IMR-90 (cell line): ENCODE measurements at regions not wholly inside any gene's neighbourhood (a gene's known extent, or its start where the extent isn't known, plus 50 kb on each side); places are given as distances from the start of the nearest gene placed in this dataset.

ENCODE experiments used
- ATAC-seq: fragments of 200-7000 bp; cut with Tn5 transposase; 2 replicates; pipeline ENCODE4 v1.9.1; 2020; ENCODE audit warnings: low read depth, mild to moderate bottlenecking, moderate library complexity
- BruUV-seq: library from RNA; stranded (reverse); fragments of 400-500 nt; replicated peaks from 2 replicates; lab custom pipeline; 2021; lab: Mats Ljungman, UMichigan
- CTCF ChIA-PET: fragments of 300-600 bp; formaldehyde crosslinking; extraction: SDS; loops from one replicate; lab custom pipeline; 2021; ENCODE audit warnings: antibody characterized with exemption; lab: Yijun Ruan, JAX
- POLR2A ChIA-PET: fragments of 300-600 bp; sonication (Branson Sonifier 250); formaldehyde crosslinking; loops from one replicate; lab custom pipeline; 2022; ENCODE audit warnings: antibody characterized with exemption; ENCODE audit not compliant: unreplicated experiment; lab: Charles Lee
- DNase-seq: peaks from one replicate; pipeline ENCODE4 v3.0.0; 2013
- H2AFZ ChIP-seq: replicated peaks from 2 replicates; pipeline ENCODE3; 2013; ENCODE audit warnings: low read length, mild to moderate bottlenecking; ENCODE audit not compliant: poor library complexity
- H2AK5ac ChIP-seq: 2 replicates; pipeline ENCODE4 v1.6.1; 2013; ENCODE audit warnings: low read depth, low read length, inconsistent platforms
- H2AK9ac ChIP-seq: replicated peaks from 2 replicates; pipeline ENCODE3; 2013; ENCODE audit warnings: mild to moderate bottlenecking, low read depth, low read length, moderate library complexity; ENCODE audit not compliant: poor library complexity
- H2BK120ac ChIP-seq: 2 replicates; pipeline ENCODE4 v1.6.1; 2013; ENCODE audit warnings: low read depth, low read length, inconsistent platforms
- H2BK15ac ChIP-seq: 3 replicates; pipeline ENCODE4 v1.6.1; 2013; ENCODE audit warnings: low read depth, low read length, inconsistent platforms
- H2BK20ac ChIP-seq: 2 replicates; pipeline ENCODE4 v1.6.1; 2013; ENCODE audit warnings: low read depth, mild to moderate bottlenecking, inconsistent platforms, low read length, moderate library complexity
- H2BK5ac ChIP-seq: 2 replicates; pipeline ENCODE4 v1.6.1; 2013; ENCODE audit warnings: mild to moderate bottlenecking, low read depth, low read length, inconsistent platforms; ENCODE audit not compliant: poor library complexity, severe bottlenecking
- H3K14ac ChIP-seq: replicated peaks from 2 replicates; pipeline ENCODE4 v1.6.1; 2013; ENCODE audit warnings: low read depth, low read length, inconsistent platforms
- H3K18ac ChIP-seq: 2 replicates; pipeline ENCODE4 v1.6.1; 2013; ENCODE audit warnings: low read depth, low read length, control low read depth
- H3K23ac ChIP-seq: 2 replicates; pipeline ENCODE4 v1.6.1; 2013; ENCODE audit warnings: low read depth, low read length, inconsistent platforms
- H3K27ac ChIP-seq: 2 replicates; pipeline ENCODE4 v1.5.1; 2013; ENCODE audit warnings: mild to moderate bottlenecking, control low read depth, low read length; ENCODE audit not compliant: insufficient read depth
- H3K27me3 ChIP-seq: 2 replicates; pipeline ENCODE4 v1.6.1; 2013; ENCODE audit warnings: low read length; ENCODE audit not compliant: control insufficient read depth, insufficient read depth
- H3K36me3 ChIP-seq: 2 replicates; pipeline ENCODE4 v1.6.1; 2013; ENCODE audit warnings: low read length, mixed read lengths; ENCODE audit not compliant: control insufficient read depth, insufficient read depth
- H3K4ac ChIP-seq: 2 replicates; pipeline ENCODE4 v1.6.1; 2013; ENCODE audit warnings: low read depth, low read length, inconsistent platforms
- H3K4me1 ChIP-seq: 2 replicates; pipeline ENCODE4 v1.6.1; 2013; ENCODE audit warnings: low read length, mixed read lengths; ENCODE audit not compliant: control insufficient read depth, insufficient read depth
- H3K4me2 ChIP-seq: 2 replicates; pipeline ENCODE4 v1.6.1; 2013; ENCODE audit warnings: low read depth, mild to moderate bottlenecking, control low read depth, low read length, moderate library complexity
- H3K4me3 ChIP-seq: 2 replicates; pipeline ENCODE4 v1.5.1; 2013; ENCODE audit warnings: low read depth, mild to moderate bottlenecking, control low read depth, low read length, moderate library complexity; ENCODE audit not compliant: insufficient read depth
- H3K56ac ChIP-seq: 2 replicates; pipeline ENCODE4 v1.6.1; 2013; ENCODE audit warnings: low read length, inconsistent platforms; ENCODE audit not compliant: insufficient read depth; ENCODE audit errors: extremely low read depth
- H3K79me1 ChIP-seq, 2 experiments: 2 replicates each; pipeline ENCODE4 v1.6.1; 2013; ENCODE audit warnings: low read length in 2 of 2, inconsistent platforms in 1 of 2, low read depth in 1 of 2
- H3K9ac ChIP-seq: 2 replicates; pipeline ENCODE4 v1.6.1; 2013; ENCODE audit warnings: low read depth, low read length, control low read depth
- H3K9me1 ChIP-seq: 2 replicates; pipeline ENCODE4 v1.6.1; 2013; ENCODE audit warnings: low read length, inconsistent platforms; ENCODE audit not compliant: insufficient read depth
- H3K9me3 ChIP-seq: 2 replicates; pipeline ENCODE4 v1.6.1; 2013; ENCODE audit warnings: low read length; ENCODE audit not compliant: control insufficient read depth, insufficient read depth
- H4K20me1 ChIP-seq: 2 replicates; pipeline ENCODE4 v1.6.1; 2013; ENCODE audit warnings: low read length, inconsistent platforms; ENCODE audit not compliant: insufficient read depth
- H4K5ac ChIP-seq: 2 replicates; pipeline ENCODE4 v1.6.1; 2013; ENCODE audit warnings: mild to moderate bottlenecking, low read depth, low read length, control low read depth
- H4K8ac ChIP-seq, 2 experiments: 2 replicates each; pipeline ENCODE4 v1.6.1; 2013; ENCODE audit warnings: low read depth in 2 of 2, low read length in 2 of 2, control low read depth in 1 of 2, inconsistent platforms in 1 of 2
- H4K91ac ChIP-seq: 2 replicates; pipeline ENCODE4 v1.6.1; 2013; ENCODE audit warnings: low read depth, low read length, inconsistent platforms; ENCODE audit not compliant: insufficient read depth
- FOS ChIP-seq: fragments of 150-350 bp; IDR thresholded peaks from 2 replicates; pipeline ENCODE4 v1.6.1; 2016; ENCODE audit warnings: low read depth, low read length
- RAD21 ChIP-seq: IDR thresholded peaks from 2 replicates; pipeline ENCODE4 v1.6.1; 2012; ENCODE audit warnings: low read length, improper control_type of control experiment
- RFX5 ChIP-seq: IDR thresholded peaks from 2 replicates; pipeline ENCODE4 v1.8.0; 2012; ENCODE audit warnings: low read depth, mild to moderate bottlenecking, low read length, moderate library complexity
- whole genome bisulfite sequencing, 2 experiments: methylation state at CpG; one replicate each; pipeline versions ENCODE4 v1.1.5 to v1.1.7; 2013; ENCODE audit warnings: missing lambda C conversion rate in 2 of 2; ENCODE audit not compliant: insufficient read length in 1 of 2; ENCODE audit errors: extremely low coverage in 2 of 2; 5-methylcytosine and 5-hydroxymethylcytosine counted together
- dilution Hi-C: fragments of 300-500 bp; cut with HindIII; formaldehyde crosslinking; loops from one replicate; pipeline ENCODE4 v1.14.3; 2018; ENCODE audit warnings: low sequenced_read_pairs; ENCODE audit not compliant: unreplicated experiment
- in situ Hi-C: fragments of 300-500 bp; cut with MboI; formaldehyde crosslinking; loops from 3 replicates; pipeline ENCODE4 v1.14.3; 2019; ENCODE audit warnings: low sequenced_read_pairs, inconsistent platforms, mixed read lengths
- intact Hi-C: fragments of 100-400 bp; cut with micrococcal nuclease; formaldehyde crosslinking; loops from 2 replicates; pipeline ENCODE4 v1.10.0; 2022
- TF ChIP-seq, protein P1 (sequence below): fragments of 150-350 bp; IDR thresholded peaks from 2 replicates; pipeline ENCODE4 v1.6.1; 2017; ENCODE audit warnings: mild to moderate bottlenecking, antibody characterized with exemption, low read length, low read depth

DNA sequence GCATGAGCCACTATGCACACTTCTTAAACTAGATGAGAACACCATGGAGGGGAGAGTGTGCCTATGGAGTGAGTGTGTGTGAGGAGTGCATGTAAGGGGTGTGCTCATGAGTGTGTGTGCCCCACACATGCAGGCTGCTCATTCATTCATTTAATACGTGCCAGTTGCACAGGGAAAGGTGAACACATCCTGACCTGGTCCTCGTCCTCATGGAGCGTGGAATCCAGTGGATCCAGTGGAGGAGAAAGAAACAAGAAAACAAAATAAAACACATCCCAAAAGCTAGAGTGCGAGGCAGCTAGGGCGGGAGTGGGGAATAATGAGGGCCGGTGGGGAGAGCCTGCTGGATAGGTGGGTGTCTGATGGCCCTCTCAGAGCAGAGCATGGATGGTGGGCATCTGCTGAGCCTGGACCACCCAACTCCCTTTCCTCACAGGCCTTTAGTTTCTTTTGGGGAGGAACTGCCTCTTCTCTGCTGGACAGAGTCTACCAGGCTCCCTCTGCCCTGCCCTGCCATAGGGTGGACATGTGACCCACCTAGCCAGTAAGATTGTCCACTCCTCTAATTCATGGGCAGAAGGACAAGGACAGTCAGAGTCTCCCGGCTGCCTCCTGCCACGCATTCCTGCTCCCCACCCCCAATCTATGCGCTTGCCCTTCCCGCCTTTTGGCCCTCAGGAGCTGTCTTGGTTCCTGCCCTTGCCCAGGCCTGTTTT lies 204.3 kb downstream of the RAB11FIP4 start:
- Histone ChIP-seq H3K4me3 (no peak overlapping the region), H2BK120ac (peak overlapping the region; percentile 100), H3K56ac (peak overlapping the region; percentile 73), H2BK15ac (peak overlapping the region; percentile 99), H2AK9ac (peak overlapping the region; percentile 81), H3K18ac (peak overlapping the region; percentile 68), H3K9ac (peak overlapping the region; percentile 28), H4K5ac (peak overlapping the region; percentile 56), H2BK20ac (peak overlapping the region; percentile 97), H2BK5ac (peak overlapping the region; percentile 96), H3K4me1 (peaks cover 40% of the 10 kb centered on the region), H3K79me1 (peaks cover 0 to 35% of the 10 kb centered on the region in 2 experiments; a peak in 2 of 4 replicates), H4K20me1 (no peaks in the 10 kb centered on the region), H3K14ac (peak overlapping the region; percentile 92), H4K8ac (peak overlapping the region; percentile 90 to 96), H3K9me1 (peaks cover 45% of the 10 kb centered on the region), H2AK5ac (peak overlapping the region; percentile 100), H2AFZ (peak overlapping the region; percentile 84), H3K27me3 (no peaks in the 10 kb centered on the region), H3K4ac (peak overlapping the region; percentile 97), H3K23ac (peak overlapping the region; percentile 86), H3K36me3 (no peaks in the 10 kb centered on the region; the same call in 1 of the 2 replicates), H4K91ac (peak overlapping the region; percentile 96), H3K4me2 (no peak overlapping the region), H3K9me3 (no peaks in the 10 kb centered on the region), H3K27ac (peak overlapping the region; percentile 87)
- no CpG with 5 or more reads among the region's 10 CpGs for WGBS, 2 experiments
- dilution Hi-C loops (no loop called here), intact Hi-C loops (loop anchor here (2.0 to 5.0 kb wide), 2 partner anchors 35 to 149 kb away; no protein-coding TSS in a partner anchor), in situ Hi-C loops (no loop called here)
- ATAC-seq (peak; percentile 2; the same call in 1 of the 2 replicates), DNase-seq (no peak)
- ChIA-PET CTCF (interaction anchor here (0.7 kb wide), 1 partner anchor 143 kb away, joined by 3 read pairs; no protein-coding TSS in a partner anchor), POLR2A (no interaction called here)
- TF ChIP-seq RFX5 (no peak), FOS (no peak), RAD21 (no peak)
- TF ChIP-seq, protein P1, sequence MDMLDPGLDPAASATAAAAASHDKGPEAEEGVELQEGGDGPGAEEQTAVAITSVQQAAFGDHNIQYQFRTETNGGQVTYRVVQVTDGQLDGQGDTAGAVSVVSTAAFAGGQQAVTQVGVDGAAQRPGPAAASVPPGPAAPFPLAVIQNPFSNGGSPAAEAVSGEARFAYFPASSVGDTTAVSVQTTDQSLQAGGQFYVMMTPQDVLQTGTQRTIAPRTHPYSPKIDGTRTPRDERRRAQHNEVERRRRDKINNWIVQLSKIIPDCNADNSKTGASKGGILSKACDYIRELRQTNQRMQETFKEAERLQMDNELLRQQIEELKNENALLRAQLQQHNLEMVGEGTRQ = peak; percentile 82
- BruUV-seq = no TSS peak
